ENCODE measurements at regions not wholly inside any gene's neighbourhood (a gene's known extent, or its start where the extent isn't known, plus 50 kb on each side); places are given as distances from the start of the nearest gene placed in this dataset.
"Not testable (repeated sequence)": the region's sequence is repeated elsewhere in the genome, so short reads cannot be mapped to it uniquely, and the experiment has no call there.

DNA sequence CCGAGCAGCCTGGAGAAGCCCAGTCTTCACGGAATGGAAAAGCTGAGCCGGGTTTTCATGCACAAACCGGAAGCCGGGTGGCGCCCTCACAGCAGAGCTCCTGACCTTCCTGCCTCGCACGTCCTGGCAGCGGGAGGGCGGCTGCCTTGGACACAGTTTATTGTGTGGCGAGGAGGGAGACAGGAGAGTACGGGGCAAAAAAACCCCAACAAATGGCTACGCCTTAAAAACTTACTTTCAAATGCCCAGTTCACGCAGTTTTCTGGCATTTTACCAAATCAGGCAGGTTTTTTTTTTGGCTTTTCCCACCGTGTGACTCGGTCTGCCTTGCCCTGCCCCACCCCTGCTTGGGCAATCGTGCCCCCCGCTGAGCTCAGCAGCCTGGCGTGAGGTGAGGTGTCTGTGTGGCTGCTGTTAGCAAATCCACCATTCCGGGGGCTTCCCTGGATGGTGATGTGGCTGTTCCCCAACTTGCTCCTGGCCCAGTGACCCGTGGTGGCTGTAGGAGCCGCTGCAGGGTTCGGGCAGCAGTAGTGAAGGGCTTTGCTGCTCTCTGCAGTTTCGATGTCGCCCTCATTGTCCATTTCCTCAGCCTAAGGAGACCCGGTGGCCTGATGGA lies 187.1 kb upstream of the SULF2 start:
- DNase-seq: not testable (repeated sequence)

DNA sequence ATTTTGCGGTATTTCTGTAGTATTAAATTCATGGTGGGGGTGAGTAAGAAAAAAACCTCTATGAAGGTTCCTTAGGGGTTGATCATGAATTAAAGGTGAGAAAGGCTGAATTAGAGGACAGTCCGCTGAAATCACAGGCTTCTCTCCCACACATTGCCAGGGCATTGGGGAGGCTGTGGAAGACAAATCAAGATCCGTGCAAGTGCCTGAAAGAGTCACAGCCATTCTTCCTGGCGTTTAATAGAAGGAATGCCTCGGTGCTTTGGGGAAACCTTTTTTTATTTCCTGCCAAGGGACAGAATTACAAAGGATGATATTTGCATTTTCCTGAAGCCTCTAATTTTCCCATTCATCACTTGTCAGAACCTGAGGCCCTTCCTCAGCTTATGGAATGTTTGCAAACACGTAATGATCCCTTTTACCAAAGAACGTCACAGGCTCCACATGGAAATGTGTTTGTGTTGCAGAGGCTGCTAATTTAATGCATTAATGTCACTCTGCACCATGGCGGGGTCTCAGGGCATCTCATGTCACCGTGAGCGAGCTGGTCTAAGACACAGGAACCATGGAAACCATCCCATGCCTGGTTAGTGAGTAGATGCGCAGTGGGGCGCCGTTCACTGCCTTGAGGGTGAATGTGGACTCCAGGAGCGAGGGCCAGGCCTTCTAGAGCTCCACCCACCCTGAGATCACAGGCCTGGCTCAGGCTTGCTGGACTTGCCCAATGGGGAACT lies 185.9 kb upstream of the SULF2 start:
- no peak for DNase-seq

- DNase-seq: no peak
These were observed 185.1 kb upstream of the SULF2 start for GRCh38 chr20:47970282-47970903.

- DNase-seq: no peak
These were observed 184.1 kb upstream of the SULF2 start for GRCh38 chr20:47969426-47969825.

GRCh38 chr20:47968541-47969310 lies 183.4 kb upstream of the SULF2 start:
- no peak for DNase-seq

DNA sequence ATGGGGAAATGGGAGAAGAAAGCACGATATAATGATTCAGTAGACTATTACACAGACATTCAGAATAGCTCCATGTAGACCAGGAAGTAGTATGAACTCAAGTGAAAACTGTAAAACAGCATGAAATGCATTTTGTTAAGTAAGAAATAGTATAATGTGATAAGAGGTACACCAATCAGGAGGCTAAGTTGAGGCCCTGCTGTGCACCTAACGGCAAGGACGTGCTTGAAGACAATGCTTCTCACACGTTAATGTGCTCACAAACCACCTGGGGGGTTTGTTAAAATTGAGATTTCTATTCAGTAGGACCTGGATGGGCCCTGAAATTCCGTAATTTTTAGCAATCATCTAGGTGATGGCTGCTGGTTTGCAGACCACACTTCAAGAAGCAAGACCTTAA lies 178.9 kb upstream of the SULF2 start:
- no peak for DNase-seq

GRCh38 chr20:47963022-47963421 lies 177.7 kb upstream of the SULF2 start:
- DNase-seq: no peak

DNA sequence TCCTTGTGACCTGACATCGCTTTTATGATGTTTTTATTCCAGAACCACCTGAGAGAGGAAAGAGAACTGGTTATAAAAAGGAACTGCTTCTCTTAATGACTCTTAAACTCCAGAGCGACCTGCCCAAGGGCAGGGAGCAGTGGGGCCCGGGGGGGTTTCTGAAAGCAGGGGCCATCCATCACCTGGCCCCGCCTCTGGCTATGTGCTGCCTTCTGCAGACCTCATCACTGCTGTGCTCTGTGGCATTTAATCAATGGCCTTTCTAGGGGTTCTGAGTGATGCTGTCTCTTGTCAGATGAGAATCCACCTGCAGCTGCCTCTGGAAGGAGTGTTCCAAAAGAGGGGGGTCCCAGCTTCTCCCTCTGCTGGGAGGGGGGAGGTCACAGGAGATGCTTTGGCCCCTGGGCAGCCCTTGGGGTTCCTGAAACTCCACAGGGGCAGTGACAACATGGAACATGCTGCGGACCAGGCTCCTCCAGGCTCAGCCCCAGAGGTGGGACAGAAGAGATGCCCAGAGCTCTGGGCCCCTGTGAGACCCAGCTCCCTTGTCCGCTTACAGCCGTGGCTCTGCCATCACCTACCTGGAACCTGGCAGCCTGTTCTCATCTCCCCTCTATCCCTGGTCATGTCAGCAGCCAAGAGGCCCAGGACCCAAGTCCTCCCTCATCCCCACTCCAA lies 177.1 kb upstream of the SULF2 start:
- no peak for DNase-seq

GRCh38 chr20:47960769-47961541 lies 175.7 kb upstream of the SULF2 start:
- no peak for DNase-seq

DNA sequence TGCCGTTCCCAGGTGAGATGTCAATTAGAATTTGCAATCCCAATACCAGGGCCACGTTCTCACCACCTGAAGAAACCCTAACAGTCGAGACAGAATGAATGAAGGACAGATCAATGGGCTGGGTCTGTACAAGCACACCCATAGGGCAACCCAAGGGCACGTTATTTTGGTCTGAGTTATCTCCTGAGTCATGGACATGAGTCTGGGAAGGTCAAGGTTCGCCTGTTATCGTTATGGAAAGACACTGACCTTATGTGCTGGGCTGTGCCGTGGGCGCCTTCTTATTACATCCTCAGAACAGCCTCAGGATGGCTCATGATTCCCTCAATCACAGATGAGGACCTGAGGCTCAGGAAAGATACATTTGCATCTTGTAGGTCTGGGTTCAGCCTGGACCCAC lies 175.0 kb upstream of the SULF2 start:
- DNase-seq: no peak

GRCh38 chr20:47957989-47958801 lies 172.9 kb upstream of the SULF2 start:
- DNase-seq: peak; percentile 94

GRCh38 chr20:47957135-47957534 lies 171.9 kb upstream of the SULF2 start:
- no peak for DNase-seq

GRCh38 chr20:47956268-47956995 lies 171.2 kb upstream of the SULF2 start:
- no peak for DNase-seq

DNA sequence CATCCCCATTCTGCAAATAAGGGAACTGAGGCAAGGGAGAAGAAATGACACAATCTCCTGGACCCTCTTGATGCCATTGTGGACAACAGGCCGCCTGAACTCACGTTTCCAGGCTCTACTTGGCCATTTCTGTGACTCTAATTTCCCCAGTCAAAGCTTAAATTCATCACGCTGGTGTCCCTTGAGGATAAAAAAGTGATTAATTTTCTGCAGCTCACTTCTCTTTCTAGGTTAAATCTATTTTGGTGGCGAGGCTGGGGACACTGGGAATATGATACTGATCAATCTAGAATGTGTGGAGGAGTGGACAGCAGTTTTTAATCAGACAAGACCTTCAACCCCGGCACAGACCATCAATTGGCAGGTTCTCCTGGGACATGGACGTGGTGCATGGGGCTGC lies 168.2 kb upstream of the SULF2 start:
- DNase-seq: no peak

DNA sequence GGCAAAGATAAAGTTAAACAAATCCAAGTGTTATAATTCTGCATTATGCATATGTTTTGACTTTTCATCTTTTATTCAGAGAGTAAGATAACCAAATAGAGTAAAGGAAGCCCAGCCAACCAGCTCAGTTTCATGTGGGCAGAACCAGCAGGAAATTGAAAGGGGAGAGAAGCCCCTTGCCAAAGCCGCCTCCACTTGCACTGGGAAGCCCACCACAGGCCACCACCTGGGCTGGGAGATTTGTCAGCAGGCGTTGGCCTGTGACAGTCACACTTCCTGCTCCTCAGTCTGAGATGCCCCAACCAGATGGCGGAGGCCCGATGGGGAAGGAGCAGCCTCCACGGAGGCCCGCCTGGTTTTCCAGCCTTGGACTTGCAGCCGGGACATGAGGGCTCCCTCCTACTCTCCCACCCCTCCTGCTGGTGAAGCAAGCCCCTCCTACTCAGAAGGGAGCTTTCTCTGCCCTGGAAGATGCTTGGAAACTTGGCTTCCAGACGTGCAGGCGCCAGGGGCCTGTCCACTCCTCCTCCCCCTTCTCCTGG lies 166.8 kb upstream of the SULF2 start:
- no peak for DNase-seq

- DNase-seq: no peak
These were observed 166.3 kb upstream of the SULF2 start for GRCh38 chr20:47951521-47951971.

- DNase-seq: no peak
These were observed 165.6 kb upstream of the SULF2 start for GRCh38 chr20:47950913-47951283.

- DNase-seq: peak; percentile 1
These were observed 165.0 kb upstream of the SULF2 start for GRCh38 chr20:47950124-47950912.

- DNase-seq: no peak
These were observed 163.9 kb upstream of the SULF2 start for GRCh38 chr20:47949230-47949629.

Data from NCI-H1694 (cell line).